ENCODE measurements at regions not wholly inside any gene's neighbourhood (a gene's known extent, or its start where the extent isn't known, plus 50 kb on each side); places are given as distances from the start of the nearest gene placed in this dataset.

DNA sequence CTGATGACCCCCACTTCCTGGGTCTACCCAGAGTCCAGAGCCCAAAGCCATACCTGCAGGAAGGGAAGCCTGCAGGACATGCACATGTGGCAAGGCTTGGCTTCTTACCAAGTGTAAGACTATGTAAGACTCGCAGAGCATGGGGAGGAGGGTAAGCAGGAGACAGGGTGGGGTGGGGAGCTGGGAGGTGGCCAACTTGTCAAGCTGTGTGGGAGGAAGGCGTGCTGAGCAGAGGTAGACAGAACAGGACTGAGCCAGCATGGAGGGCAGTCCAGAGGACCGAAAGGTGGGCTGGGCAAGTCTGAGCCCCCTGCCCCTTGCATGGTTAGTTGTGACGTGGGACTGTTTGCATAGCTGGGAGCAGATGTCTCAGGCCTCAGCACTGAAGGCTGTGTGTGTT is 53.4 kb upstream of the RNF24 start:
- Mint-ChIP-seq H3K9me3 (no peaks in the 10 kb centered on the region), H3K4me1 (ENCODE audit: low read depth) (no peaks in the 10 kb centered on the region), H3K36me3 (no peaks in the 10 kb centered on the region), H3K27ac (no peak overlapping the region), H3K27me3 (no peaks in the 10 kb centered on the region), H3K4me3 (no peak overlapping the region)
- no peak for DNase-seq
- CTCF ChIA-PET, result interaction anchor here (2.0 kb wide), 1 partner anchor 17 kb away, joined by 7 read pairs; no protein-coding TSS in a partner anchor
- intact Hi-C loops (cut with micrococcal nuclease), result no loop called here
- POLR2A ChIA-PET, result interaction anchor here (0.9 kb wide), 1 partner anchor 25 kb away, joined by 3 read pairs; no protein-coding TSS in a partner anchor

DNA sequence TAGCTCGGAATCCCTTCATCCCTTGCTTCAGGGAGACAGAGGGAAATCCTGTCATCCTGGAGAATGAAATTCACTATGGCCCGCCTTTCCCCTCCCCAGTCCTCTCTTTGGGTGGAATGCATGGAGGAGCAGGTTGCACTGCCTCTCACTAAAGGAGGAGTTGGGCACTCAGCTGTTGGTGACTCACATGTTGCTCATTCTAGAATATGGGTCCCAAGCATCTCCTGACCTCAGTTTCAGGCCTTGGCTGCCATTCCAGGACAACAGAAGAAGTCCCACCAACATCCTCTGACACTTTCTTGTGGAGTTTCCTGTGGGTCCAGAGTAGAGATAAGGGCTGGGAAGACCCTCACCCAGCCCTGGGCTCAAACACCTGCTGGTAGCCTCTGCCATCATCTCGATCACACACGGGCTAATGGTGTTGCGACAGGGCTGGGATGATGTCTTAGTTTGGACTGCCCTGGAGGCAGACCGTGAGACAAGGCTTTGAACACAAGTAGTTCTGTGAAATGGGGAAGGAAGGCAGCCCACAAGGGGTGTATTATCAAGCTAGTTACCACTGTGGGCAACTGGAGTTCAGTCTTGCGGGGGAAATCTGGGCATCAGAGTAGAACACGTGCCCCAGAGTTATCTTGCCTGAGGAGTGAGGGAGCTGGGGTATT is 52.4 kb upstream of the RNF24 start:
- Mint-ChIP-seq H3K4me3 (no peak overlapping the region), H3K27ac (no peak overlapping the region), H3K9me3 (no peaks in the 10 kb centered on the region), H3K27me3 (no peaks in the 10 kb centered on the region), H3K36me3 (no peaks in the 10 kb centered on the region), H3K4me1 (ENCODE audit: low read depth) (peaks cover 2% of the 10 kb centered on the region)
- intact Hi-C loops (cut with micrococcal nuclease), result loop anchor here (2.0 kb wide), 1 partner anchor 15 kb away; no protein-coding TSS in a partner anchor
- ChIA-PET CTCF (interaction anchor here (2.0 kb wide), 1 partner anchor 18 kb away, joined by 7 read pairs; no protein-coding TSS in a partner anchor), POLR2A (interaction anchor here (0.9 kb wide), 1 partner anchor 24 kb away, joined by 3 read pairs; no protein-coding TSS in a partner anchor)
- DNase-seq, result no peak

DNA sequence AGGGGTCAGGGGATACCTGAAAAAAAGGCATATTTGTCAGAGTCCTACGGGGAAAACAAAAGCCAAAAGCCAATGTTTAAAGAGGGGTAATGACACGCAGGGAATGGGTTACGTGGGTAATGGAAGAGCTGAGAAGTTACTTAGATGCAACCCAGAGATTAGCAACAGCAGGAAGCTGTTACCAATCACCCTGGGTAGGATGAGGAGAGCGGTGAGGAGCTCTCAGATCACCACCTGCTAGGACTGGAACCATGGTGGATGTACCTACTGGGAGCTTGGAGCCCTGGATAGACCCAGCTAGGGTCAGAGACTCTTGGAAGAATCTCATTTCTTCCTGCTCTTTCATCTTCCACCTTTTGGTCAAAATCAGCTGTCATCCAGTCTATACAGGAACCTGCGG is 51.2 kb upstream of the RNF24 start:
- DNase-seq, result no peak
- Mint-ChIP-seq H3K36me3 (no peaks in the 10 kb centered on the region), H3K27ac (no peak overlapping the region), H3K27me3 (no peaks in the 10 kb centered on the region), H3K4me3 (no peak overlapping the region), H3K4me1 (ENCODE audit: low read depth) (peaks cover 3% of the 10 kb centered on the region), H3K9me3 (no peaks in the 10 kb centered on the region)
- ChIA-PET POLR2A (no interaction called here), CTCF (no interaction called here)
- intact Hi-C loops (cut with micrococcal nuclease), result loop anchor here (2.0 kb wide), 1 partner anchor 16 kb away; no protein-coding TSS in a partner anchor

DNA sequence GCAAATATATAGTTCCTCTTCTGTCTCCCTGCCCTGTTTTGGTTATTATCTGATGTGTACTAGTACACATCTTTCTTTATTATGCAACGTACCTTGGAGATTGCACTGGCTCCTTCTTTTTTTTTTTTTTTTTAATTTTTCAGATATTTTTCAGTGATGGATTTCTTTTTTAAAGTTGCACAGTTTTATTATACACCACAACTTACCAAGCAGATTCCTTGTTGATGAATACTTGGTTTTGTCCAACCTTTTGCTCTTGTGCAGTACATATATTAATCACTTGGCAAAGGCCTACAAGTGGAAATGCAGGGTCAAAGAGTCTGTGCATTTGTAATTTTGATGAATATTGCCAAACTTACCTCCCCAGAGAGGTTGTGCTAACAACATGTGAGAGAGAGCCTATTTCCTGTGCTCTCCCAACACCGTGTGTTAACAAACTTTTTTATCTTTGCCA is 50.1 kb upstream of the RNF24 start:
- DNase-seq, result no peak
- Mint-ChIP-seq H3K9me3 (no peaks in the 10 kb centered on the region), H3K36me3 (no peaks in the 10 kb centered on the region), H3K27me3 (no peaks in the 10 kb centered on the region), H3K4me3 (no peak overlapping the region), H3K27ac (no peak overlapping the region), H3K4me1 (ENCODE audit: low read depth) (peaks cover 3% of the 10 kb centered on the region)
- CTCF ChIA-PET, result no interaction called here
- POLR2A ChIA-PET, result no interaction called here
- intact Hi-C loops (cut with micrococcal nuclease), result no loop called here
